ENCODE measurements at regions not wholly inside any gene's neighbourhood (a gene's known extent, or its start where the extent isn't known, plus 50 kb on each side); places are given as distances from the start of the nearest gene placed in this dataset.

DNA sequence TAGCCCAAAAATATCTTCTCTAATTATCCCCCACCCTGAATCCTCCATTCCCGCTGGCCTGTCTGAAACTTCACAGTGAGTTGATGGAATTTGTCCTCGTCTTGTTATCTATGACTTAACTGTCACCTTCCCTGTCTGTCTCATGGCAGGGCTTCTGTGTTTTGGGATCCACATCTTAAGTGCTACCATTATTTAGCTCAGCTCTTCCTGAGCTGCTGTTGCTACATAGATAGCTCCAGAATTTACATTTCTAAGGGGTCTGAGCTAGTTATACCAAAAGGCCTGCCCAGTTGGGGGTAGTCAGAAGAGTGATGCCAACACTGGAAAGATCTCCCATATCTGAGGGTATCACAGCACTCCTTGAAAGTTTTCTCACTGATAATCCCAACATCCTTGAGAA lies 57.0 kb upstream of the CDKN3 start:
- TF ChIP-seq TAF1 (IDR thresholded peaks at IDR 0.05; ENCODE audit: borderline replicate concordance, low read depth, low read length) (no peak), POLR2AphosphoS5 (IDR thresholded peaks at IDR 0.05; ENCODE audit: low read depth, low read length) (no peak), POLR2A (IDR thresholded peaks at IDR 0.05; ENCODE audit: low read depth, low read length) (no peak)

Data from GM12892 (cell line).